ENCODE measurements at regions not wholly inside any gene's neighbourhood (a gene's known extent, or its start where the extent isn't known, plus 50 kb on each side); places are given as distances from the start of the nearest gene placed in this dataset.

- DNase-seq = no peak
Observed at GRCh38 chr16:86429663-86430062, 80.7 kb upstream of the FOXF1 start.

- DNase-seq = no peak
Observed at GRCh38 chr16:86430814-86431213, 79.5 kb upstream of the FOXF1 start.

DNA sequence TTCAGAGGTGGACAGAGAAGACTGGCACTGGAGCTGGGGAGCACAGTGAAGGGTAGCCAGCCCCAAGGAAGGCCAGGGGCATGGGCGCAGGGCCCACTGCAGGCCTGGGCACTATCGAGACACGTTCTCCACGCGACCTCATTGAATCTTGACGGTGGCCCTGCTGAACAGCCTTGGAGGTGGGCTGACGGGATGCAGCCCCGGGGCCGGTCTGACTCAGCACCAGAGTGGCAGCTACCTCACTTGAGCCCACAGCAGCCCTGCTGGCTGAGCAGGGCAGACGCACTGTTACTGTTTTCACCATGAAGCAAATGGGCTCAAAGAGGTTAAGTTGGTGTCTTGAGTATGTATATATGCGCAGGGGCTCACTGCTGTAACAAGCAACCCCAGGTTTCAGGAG lies 78.8 kb upstream of the FOXF1 start:
- no peak for DNase-seq

GRCh38 chr16:86432048-86432447 lies 78.3 kb upstream of the FOXF1 start:
- no peak for DNase-seq

GRCh38 chr16:86432691-86433090 lies 77.6 kb upstream of the FOXF1 start:
- DNase-seq = no peak

DNA sequence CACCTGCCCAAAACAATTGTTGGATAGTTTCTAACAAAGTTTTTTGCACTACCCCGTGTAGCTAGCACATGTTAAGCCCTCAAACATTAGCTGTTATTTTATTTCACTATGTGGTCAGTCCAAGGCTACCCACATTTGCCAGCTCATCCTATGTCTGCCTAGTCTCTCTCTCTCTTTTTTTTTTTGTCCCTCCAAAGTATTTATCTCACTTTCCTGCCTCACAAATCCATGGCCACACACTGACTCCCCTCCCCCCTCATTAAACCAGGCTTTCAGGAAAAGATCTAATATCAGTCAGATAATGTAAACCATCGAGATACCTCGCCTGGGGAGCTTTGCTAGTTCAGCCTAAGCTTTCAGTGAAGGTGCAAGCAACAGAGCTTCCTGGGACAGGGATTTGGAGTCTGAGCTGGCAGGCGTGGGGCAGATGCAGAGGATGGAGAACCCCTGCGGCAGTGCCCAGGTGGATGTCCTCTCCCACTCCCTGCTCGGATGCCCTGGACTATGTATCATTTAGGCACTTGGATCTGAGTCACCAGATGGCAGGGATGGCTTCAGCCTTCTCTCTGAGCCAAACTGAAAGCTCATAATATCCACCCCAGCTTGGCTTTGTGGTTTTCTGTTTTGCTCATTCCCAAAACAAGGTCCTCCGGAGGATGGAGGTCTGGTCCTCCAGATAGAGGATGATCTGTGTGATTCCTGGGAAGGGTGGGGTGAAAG lies 73.7 kb upstream of the FOXF1 start:
- DNase-seq = no peak

DNA sequence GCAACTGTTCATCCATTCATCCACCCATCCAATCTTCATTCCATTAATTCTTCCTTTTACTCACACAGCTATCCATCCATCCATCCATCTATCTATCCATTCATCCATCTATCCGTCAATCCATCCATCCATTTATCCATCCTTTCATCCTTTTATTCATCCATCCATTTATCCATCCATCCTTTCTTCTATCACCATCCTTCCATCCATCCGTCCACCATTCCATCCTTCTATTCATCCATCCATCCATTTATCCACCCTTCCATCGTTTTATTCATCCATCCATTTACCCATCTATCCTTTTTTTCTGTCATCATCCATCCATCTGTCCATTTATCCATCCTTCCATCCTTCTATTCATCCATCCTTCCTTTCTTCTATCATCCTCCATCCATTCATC lies 73.0 kb upstream of the FOXF1 start:
- no peak for DNase-seq

- no peak for DNase-seq
Observed at GRCh38 chr16:86442703-86443102, 67.6 kb upstream of the FOXF1 start.

DNA sequence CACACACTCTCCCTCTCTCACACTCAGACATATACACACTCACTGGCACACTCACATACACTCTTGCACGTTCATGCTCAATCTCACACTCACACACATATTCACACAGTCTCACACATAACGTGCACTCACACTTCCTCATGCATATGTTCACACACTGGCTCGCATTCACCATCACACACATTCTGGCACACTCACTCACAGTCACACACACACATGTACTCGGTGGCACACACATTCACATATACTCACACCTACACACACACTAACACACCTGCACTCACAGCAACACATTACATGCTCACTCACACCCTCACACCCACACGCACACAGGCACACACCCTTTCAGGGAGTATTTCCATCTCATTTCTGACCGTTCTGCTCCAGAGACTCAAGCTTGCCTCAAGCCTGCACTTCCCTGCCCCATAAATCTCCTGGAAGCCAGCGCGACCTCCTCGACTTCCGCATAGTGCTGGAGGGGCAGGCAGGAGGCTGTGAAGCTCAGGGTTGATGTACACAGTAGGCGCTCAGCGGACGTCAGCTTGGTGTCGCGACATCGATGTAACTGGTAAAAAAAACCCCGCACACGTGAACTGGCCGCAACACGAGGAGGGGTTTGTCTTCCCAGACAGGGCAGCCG lies 66.7 kb upstream of the FOXF1 start:
- DNase-seq = no peak

GRCh38 chr16:86444261-86444660 lies 66.1 kb upstream of the FOXF1 start:
- DNase-seq = no peak

DNA sequence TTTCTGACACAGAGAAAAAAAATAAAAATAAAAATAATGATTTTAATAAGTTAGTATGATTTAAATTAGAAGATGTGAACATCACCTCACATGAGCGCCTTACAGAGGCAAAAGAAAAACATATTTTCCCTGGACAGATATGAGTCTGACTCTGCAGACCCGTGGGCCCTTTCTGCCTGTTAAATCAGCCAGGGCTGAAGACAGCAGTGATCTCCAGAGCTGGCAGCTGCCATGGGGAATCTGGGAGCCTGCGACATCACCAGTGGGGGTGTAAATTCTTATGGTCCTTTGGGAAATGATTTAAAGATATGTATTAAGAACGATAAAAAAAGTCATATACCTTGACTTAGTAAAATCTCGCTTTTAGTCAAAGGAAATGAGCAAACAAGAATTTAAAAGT lies 65.7 kb upstream of the FOXF1 start:
- DNase-seq = no peak

GRCh38 chr16:86446279-86446678 lies 64.0 kb upstream of the FOXF1 start:
- DNase-seq = no peak

- no peak for DNase-seq
Observed at GRCh38 chr16:86447228-86447627, 63.1 kb upstream of the FOXF1 start.

DNA sequence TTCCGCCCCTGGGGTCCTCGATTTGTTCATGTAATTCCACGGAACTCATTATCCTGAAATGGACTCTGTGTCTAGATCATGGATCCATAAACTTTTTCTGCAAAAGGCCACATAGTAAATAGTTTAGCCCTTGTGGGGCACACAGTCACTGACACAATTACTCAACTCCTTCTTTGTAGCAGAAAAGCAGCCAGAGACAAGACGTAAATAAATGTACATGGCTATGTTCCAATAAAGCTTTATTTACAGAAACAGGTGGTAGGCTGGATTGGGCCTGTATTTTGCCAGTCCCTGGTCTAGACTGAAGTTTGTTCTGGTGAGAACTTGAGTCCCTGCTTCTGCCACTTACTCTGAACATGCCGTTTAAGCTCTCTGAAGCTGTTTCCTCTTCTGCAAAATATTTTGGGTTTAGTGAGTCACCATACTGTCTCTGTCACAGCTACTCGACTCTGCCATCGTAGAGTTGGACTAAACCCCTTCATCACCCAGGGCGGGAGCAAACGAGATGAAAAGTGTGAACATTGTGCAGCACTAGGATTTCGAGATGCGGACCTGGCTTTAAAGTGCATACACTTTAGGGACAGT lies 61.9 kb upstream of the FOXF1 start:
- no peak for DNase-seq

DNA sequence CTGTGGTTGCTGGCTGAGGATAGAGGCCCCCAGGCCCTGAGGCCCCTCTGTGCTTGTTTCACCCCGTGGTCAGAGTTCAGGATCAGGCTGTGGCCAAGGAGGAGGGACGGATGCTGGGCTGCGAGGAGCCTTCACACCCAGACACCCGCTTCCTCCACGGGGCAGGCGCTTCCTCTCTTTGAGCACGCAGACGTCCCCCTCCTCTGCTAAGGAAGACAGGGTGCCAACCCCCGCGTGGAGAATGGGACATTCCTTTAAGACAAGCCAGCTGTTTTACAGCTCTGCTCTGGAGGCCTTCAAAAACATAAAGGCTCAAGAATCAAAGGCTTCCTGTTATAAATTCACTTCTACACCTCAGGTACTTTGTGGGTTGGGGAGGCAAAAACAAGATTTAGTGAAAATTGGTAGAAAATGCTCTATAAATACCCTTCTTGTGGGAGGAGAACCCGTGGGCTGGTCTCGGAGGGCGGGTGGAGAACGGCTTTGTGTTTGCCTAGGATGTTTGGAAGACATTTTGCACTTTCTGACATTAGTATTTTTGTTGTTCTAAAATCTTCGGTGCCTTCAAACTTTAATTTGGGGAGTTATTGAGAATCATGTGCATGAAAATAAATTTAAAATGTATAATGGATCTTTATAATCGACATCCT lies 60.8 kb upstream of the FOXF1 start:
- DNase-seq = no peak

GRCh38 chr16:86450691-86451090 lies 59.6 kb upstream of the FOXF1 start:
- DNase-seq = no peak

- no peak for DNase-seq
Observed at GRCh38 chr16:86452451-86452850, 57.9 kb upstream of the FOXF1 start.

DNA sequence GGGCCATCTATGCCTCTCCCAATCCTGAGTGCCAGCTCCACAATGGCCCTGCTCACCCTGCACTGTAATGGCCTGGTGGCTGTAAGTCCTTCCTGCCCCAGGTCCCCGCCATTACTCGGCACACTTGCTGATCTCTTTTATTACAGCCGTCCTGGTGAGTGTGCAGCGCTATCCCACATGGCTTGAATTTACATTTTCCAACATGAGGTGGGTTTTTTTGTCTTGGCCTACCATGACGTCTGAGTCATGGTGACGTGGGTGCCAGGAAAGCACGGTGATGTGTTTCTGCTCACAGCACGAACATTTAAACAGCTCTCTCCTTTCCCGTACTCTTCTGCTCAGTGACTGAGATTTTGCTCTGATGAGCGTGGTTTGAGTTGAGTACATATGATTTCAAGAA lies 55.2 kb upstream of the FOXF1 start:
- DNase-seq = no peak

DNA sequence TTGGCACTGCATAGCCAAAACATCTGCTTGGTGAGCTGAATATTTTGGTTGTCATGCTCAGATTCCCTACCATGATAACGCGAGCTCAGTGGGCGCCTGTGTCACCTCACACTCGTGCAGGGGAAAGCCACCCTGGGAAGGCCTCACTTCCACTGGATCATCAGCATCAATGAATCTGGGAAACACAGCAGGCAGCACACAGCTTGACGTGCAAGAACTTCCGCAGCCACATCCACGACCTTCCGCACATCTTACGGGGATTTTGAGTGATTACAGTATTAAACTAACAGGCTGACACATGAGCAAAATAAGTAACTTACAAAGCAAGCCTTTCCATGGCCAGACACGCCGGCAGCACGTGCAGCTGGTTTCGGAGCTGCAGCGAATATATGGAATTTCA lies 54.7 kb upstream of the FOXF1 start:
- no peak for DNase-seq

DNA sequence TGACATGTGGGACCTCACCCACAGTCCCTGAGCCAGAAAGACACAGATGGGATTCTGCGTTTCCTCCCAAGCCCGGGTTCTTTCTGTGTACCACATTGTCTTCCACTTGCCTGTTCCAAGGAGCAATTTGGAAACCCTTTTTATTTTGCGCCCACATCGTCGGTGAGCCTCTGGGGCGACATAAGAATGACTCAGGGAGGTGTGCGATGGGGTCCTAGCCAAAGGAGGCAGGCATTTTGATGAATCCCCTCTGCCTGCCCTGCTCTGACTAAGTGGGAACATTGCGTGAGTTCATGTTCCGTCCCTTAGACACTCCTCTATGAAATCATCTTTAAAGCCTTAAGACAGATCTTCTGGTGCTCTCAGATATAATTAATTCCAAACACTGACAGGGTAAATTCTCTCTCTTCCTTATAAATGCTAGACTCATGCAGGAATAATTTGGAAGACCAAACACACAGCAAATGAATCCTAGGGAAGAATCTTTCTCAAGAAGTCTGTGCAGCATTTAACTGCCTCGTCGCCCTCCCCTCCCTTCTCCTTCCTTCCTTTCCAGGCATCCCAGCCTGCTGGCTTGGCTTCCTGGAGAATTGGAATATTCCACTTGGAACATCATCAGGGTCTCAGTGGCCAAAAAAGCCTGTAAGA lies 52.7 kb upstream of the FOXF1 start:
- DNase-seq = no peak

GRCh38 chr16:86458149-86458777 lies 52.1 kb upstream of the FOXF1 start:
- DNase-seq = no peak

DNA sequence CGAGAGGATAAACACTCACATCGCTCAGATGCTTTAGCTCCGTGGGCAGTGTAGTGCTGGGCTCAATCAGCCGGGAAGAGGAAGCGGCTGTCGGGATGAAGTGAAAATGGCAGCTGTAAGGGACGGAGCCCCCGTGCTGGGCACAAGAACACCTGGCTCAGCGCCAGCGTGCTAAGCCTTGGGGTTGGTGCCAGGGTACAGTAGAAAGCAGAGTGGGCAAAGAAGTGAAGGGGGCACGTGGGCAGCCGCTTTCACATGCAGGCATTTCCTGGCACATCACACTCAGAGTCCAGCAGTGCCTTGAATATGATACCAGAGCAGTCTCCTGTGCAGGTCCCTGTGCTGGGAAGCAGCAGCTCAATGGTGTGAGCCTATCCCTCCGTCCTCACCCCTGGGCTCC lies 51.1 kb upstream of the FOXF1 start:
- DNase-seq = no peak

Data from 8988T (cell line).